SU-DHL-6 (cell line): ENCODE measurements at regions not wholly inside any gene's neighbourhood (a gene's known extent, or its start where the extent isn't known, plus 50 kb on each side); places are given as distances from the start of the nearest gene placed in this dataset.

ENCODE experiments used
- CTCF ChIP-seq: fragments of 200-600 bp; sonication (generic); IDR thresholded peaks from one replicate; pipeline ENCODE4 v1.5.1; 2017; ENCODE audit warnings: antibody characterized with exemption, mild to moderate bottlenecking, low read length, moderate library complexity; ENCODE audit not compliant: insufficient read depth, poor library complexity, severe bottlenecking
- EZH2phosphoT487 ChIP-seq: fragments of 200-600 bp; sonication (generic), shearing (Covaris generic); conservative IDR thresholded peaks from 2 replicates; pipeline ENCODE4 v1.6.1; 2018; ENCODE audit warnings: mild to moderate bottlenecking, antibody characterized with exemption, low read length, moderate library complexity, mixed read lengths

DNA sequence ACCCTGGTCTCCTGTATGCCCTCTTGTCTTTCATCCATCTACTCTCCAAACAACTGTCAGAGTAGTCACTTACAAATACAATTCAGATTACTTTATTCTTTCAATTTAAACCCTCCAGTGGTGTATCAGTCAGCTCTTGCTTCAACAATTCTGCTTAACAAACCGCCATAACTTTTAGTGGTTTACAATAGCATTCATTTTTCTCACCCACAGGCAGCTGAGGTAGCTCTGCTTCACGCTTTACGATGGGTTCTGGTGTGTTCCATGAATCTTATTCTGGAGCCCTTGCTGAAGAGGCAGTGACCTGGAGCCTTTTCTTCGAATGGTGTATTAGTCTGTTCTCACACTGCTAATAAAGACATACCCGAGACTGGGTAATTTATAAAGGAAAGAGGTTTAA, 86.2 kb upstream of the CAMK2D start:
- TF ChIP-seq CTCF, result no peak
- TF ChIP-seq EZH2phosphoT487, result no peak
